ENCODE measurements at regions not wholly inside any gene's neighbourhood (a gene's known extent, or its start where the extent isn't known, plus 50 kb on each side); places are given as distances from the start of the nearest gene placed in this dataset.
"Not testable (repeated sequence)": the region's sequence is repeated elsewhere in the genome, so short reads cannot be mapped to it uniquely, and the experiment has no call there.

DNA sequence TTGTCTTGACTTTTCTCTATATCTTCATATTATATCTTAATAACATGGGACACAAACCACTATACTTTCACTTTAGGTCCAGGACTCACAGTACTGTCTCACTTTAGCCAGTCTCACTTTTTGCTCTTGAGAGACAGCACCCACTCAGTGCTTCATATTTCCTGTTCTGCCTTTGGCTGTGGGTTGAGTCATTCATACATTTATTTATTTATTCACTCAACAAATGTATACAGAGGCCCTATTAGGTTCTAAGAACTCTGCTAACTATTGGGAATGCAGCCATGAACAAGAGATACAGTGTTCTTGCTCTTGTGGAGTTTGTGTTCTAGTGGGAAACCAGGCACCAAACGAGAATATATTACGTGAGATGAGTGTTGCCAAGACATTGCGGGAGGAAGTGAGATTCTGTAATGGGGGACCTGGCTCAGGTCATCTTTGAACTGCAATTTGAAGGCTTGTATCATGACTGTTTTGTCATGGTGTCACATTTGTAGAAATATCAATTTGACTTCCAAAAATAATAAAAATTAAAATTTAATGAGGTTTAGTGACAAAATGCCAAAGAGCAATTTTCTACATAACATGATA is 190.1 kb downstream of the SDHAF3 start:
- Histone ChIP-seq H3K36me3 (ENCODE audit: control insufficient read depth, insufficient read depth, low read length) (no peaks in the 10 kb centered on the region), H4K20me1 (ENCODE audit: control insufficient read depth, extremely low read depth, insufficient read depth, low read length) (no peaks in the 10 kb centered on the region), H3K27me3 (ENCODE audit: control insufficient read depth, insufficient read depth, low read length) (no peaks in the 10 kb centered on the region), H3K27ac (ENCODE audit: insufficient read depth, low read length) (no peak overlapping the region), H3K4me2 (ENCODE audit: extremely low read depth, insufficient read depth, low read length) (no peak overlapping the region), H2AFZ (ENCODE audit: low read length) (no peak overlapping the region), H3K4me3 (replicated peaks in 1 of 4; ENCODE audit: control extremely low read depth in 1 of 4, insufficient read depth in 1 of 4, low read depth in 3 of 4, low read length in 4 of 4) (no peak overlapping the region), H3K9me3 (ENCODE audit: control insufficient read depth, insufficient read depth, low read depth, low read length) (no peaks in the 10 kb centered on the region), H3K9ac (ENCODE audit: insufficient read depth, low read length) (no peak overlapping the region), H3K79me2 (ENCODE audit: control insufficient read depth, insufficient read depth, low read length) (no peaks in the 10 kb centered on the region), H3K4me1 (ENCODE audit: control insufficient read depth, extremely low read depth, insufficient read depth, low read length) (no peaks in the 10 kb centered on the region)
- TF ChIP-seq, protein P1, sequence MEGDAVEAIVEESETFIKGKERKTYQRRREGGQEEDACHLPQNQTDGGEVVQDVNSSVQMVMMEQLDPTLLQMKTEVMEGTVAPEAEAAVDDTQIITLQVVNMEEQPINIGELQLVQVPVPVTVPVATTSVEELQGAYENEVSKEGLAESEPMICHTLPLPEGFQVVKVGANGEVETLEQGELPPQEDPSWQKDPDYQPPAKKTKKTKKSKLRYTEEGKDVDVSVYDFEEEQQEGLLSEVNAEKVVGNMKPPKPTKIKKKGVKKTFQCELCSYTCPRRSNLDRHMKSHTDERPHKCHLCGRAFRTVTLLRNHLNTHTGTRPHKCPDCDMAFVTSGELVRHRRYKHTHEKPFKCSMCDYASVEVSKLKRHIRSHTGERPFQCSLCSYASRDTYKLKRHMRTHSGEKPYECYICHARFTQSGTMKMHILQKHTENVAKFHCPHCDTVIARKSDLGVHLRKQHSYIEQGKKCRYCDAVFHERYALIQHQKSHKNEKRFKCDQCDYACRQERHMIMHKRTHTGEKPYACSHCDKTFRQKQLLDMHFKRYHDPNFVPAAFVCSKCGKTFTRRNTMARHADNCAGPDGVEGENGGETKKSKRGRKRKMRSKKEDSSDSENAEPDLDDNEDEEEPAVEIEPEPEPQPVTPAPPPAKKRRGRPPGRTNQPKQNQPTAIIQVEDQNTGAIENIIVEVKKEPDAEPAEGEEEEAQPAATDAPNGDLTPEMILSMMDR (conservative IDR thresholded peaks at IDR 0.05 in 1 of 2, IDR thresholded peaks at IDR 0.05 in 1 of 2; ENCODE audit: low read depth in 1 of 2, low read length in 2 of 2) = no peak
- TF ChIP-seq EZH2 (IDR thresholded peaks at IDR 0.05; ENCODE audit: low read length, missing control alignments) = no peak
- DNase-seq (ENCODE audit: low read depth in 2 of 2) = peak; percentile 1 to 11

DNA sequence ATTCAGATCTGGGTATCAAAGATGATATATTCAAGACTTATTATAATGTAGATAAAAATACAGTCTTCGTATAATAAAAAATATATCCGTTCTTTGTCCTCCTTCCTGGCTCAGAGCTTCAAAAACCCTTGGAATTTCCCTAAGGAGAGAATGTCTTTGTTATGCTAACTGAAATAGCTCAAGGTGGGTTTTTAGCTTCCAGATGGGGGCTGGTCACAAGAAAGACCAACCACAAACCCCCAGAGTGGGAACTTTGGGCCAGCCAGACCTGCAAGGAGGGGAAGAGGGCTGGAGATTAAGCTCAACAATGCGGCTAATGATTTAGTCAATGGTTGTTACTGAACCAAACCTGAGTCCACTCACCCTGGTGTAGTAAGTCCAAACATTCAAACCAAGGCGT is 196.4 kb downstream of the SDHAF3 start:
- Histone ChIP-seq H4K20me1 (ENCODE audit: control insufficient read depth, extremely low read depth, insufficient read depth, low read length) (no peaks in the 10 kb centered on the region), H3K9ac (ENCODE audit: insufficient read depth, low read length) (no peak overlapping the region), H3K36me3 (ENCODE audit: control insufficient read depth, insufficient read depth, low read length) (no peaks in the 10 kb centered on the region), H2AFZ (ENCODE audit: low read length) (no peak overlapping the region), H3K27me3 (ENCODE audit: control insufficient read depth, insufficient read depth, low read length) (no peaks in the 10 kb centered on the region), H3K9me3 (ENCODE audit: control insufficient read depth, insufficient read depth, low read depth, low read length) (no peaks in the 10 kb centered on the region), H3K4me2 (ENCODE audit: extremely low read depth, insufficient read depth, low read length) (no peak overlapping the region), H3K4me1 (ENCODE audit: control insufficient read depth, extremely low read depth, insufficient read depth, low read length) (no peaks in the 10 kb centered on the region), H3K79me2 (ENCODE audit: control insufficient read depth, insufficient read depth, low read length) (no peaks in the 10 kb centered on the region), H3K4me3 (replicated peaks in 1 of 4; ENCODE audit: control extremely low read depth in 1 of 4, insufficient read depth in 1 of 4, low read depth in 3 of 4, low read length in 4 of 4) (no peak overlapping the region), H3K27ac (ENCODE audit: insufficient read depth, low read length) (no peak overlapping the region)
- no peak for DNase-seq (ENCODE audit: low read depth in 2 of 2)
- no peak for TF ChIP-seq EZH2 (IDR thresholded peaks at IDR 0.05; ENCODE audit: low read length, missing control alignments)
- TF ChIP-seq, protein P1 (conservative IDR thresholded peaks at IDR 0.05 in 1 of 2, IDR thresholded peaks at IDR 0.05 in 1 of 2; ENCODE audit: low read depth in 1 of 2, low read length in 2 of 2) = no peak

DNA sequence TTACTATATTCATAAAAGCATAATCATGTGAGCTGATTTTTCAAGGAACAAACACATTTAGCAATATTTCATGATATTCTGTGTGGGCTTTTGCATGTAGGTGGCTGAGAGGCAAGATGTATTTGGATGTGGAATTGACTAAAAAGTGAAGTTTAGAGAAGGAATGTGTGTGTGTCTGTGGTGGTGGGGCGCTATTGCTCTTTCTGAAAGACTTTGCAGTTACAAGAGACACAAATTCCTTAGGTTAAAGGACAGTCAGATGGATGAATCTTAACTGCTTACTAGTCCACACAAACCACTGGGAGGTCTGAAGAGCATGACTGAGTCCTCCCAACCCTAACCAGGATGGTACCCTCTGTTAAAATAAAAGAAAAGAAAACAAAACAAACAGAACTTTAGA is 200.1 kb downstream of the SDHAF3 start:
- TF ChIP-seq, protein P1 (conservative IDR thresholded peaks at IDR 0.05 in 1 of 2, IDR thresholded peaks at IDR 0.05 in 1 of 2; ENCODE audit: low read depth in 1 of 2, low read length in 2 of 2) = no peak
- TF ChIP-seq EZH2 (IDR thresholded peaks at IDR 0.05; ENCODE audit: low read length, missing control alignments) = no peak
- Histone ChIP-seq H2AFZ (ENCODE audit: low read length) (no peak overlapping the region), H3K9ac (ENCODE audit: insufficient read depth, low read length) (no peak overlapping the region), H3K9me3 (ENCODE audit: control insufficient read depth, insufficient read depth, low read depth, low read length) (no peaks in the 10 kb centered on the region), H3K79me2 (ENCODE audit: control insufficient read depth, insufficient read depth, low read length) (no peaks in the 10 kb centered on the region), H3K36me3 (ENCODE audit: control insufficient read depth, insufficient read depth, low read length) (no peaks in the 10 kb centered on the region), H3K4me3 (replicated peaks in 1 of 4; ENCODE audit: control extremely low read depth in 1 of 4, insufficient read depth in 1 of 4, low read depth in 3 of 4, low read length in 4 of 4) (no peak overlapping the region), H3K27ac (ENCODE audit: insufficient read depth, low read length) (no peak overlapping the region), H3K4me2 (ENCODE audit: extremely low read depth, insufficient read depth, low read length) (no peak overlapping the region), H3K27me3 (ENCODE audit: control insufficient read depth, insufficient read depth, low read length) (no peaks in the 10 kb centered on the region), H4K20me1 (ENCODE audit: control insufficient read depth, extremely low read depth, insufficient read depth, low read length) (no peaks in the 10 kb centered on the region), H3K4me1 (ENCODE audit: control insufficient read depth, extremely low read depth, insufficient read depth, low read length) (no peaks in the 10 kb centered on the region)
- no peak for DNase-seq (ENCODE audit: low read depth in 2 of 2)

DNA sequence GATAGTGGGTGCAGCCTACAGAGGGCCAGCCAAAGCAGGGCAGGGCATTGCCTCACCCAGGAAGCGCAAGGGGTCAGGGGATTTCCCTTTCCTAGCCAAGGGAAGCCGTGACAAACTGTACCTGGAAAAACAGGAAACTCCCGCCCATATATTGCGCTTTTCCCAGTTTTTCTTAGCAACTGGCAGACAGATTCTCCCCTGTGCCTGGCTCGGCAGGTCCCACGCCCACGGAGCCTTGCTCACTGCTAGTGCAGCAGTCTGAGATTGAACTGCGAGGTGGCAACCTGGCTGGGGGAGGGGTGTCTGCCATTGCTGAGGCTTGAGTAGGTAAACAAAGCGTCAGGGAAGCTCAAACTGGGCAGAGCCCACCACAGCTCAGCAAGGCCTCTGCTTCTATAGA is 212.4 kb downstream of the SDHAF3 start:
- not testable (repeated sequence) for H3K9me3 ChIP-seq (ENCODE audit: control insufficient read depth, insufficient read depth, low read depth, low read length); H3K4me3 ChIP-seq (replicated peaks in 1 of 4; ENCODE audit: control extremely low read depth in 1 of 4, insufficient read depth in 1 of 4, low read depth in 3 of 4, low read length in 4 of 4); H3K27me3 ChIP-seq (ENCODE audit: control insufficient read depth, insufficient read depth, low read length); H3K79me2 ChIP-seq (ENCODE audit: control insufficient read depth, insufficient read depth, low read length); H3K4me1 ChIP-seq (ENCODE audit: control insufficient read depth, extremely low read depth, insufficient read depth, low read length); H3K27ac ChIP-seq (ENCODE audit: insufficient read depth, low read length); H4K20me1 ChIP-seq (ENCODE audit: control insufficient read depth, extremely low read depth, insufficient read depth, low read length); DNase-seq (ENCODE audit: low read depth in 2 of 2); H2AFZ ChIP-seq (ENCODE audit: low read length); H3K9ac ChIP-seq (ENCODE audit: insufficient read depth, low read length); H3K4me2 ChIP-seq (ENCODE audit: extremely low read depth, insufficient read depth, low read length); H3K36me3 ChIP-seq (ENCODE audit: control insufficient read depth, insufficient read depth, low read length)
